ENCODE measurements at regions not wholly inside any gene's neighbourhood (a gene's known extent, or its start where the extent isn't known, plus 50 kb on each side); places are given as distances from the start of the nearest gene placed in this dataset.

GRCh38 chr1:47555841-47556560, 118.2 kb downstream of the FOXD2 start:
- H3K4me1 Mint-ChIP-seq (ENCODE audit: low read depth): no peaks in the 10 kb centered on the region
- H3K9me3 Mint-ChIP-seq: no peaks in the 10 kb centered on the region
- no peak overlapping the region for H3K27ac Mint-ChIP-seq
- H3K4me3 Mint-ChIP-seq: no peak overlapping the region
- H3K36me3 Mint-ChIP-seq (ENCODE audit: low read depth): no peaks in the 10 kb centered on the region
- H3K27me3 Mint-ChIP-seq: peaks cover 15% of the 10 kb centered on the region

GRCh38 chr1:47557066-47557465, 119.2 kb downstream of the FOXD2 start:
- Mint-ChIP-seq H3K4me3 (no peak overlapping the region), H3K27ac (no peak overlapping the region), H3K9me3 (no peaks in the 10 kb centered on the region), H3K27me3 (peaks cover 15% of the 10 kb centered on the region), H3K4me1 (ENCODE audit: low read depth) (no peaks in the 10 kb centered on the region), H3K36me3 (ENCODE audit: low read depth) (no peaks in the 10 kb centered on the region)

GRCh38 chr1:47558601-47559593, 121.1 kb downstream of the FOXD2 start:
- Mint-ChIP-seq H3K27me3 (peaks cover 9% of the 10 kb centered on the region), H3K27ac (no peak overlapping the region), H3K4me3 (no peak overlapping the region), H3K36me3 (ENCODE audit: low read depth) (no peaks in the 10 kb centered on the region), H3K9me3 (no peaks in the 10 kb centered on the region), H3K4me1 (ENCODE audit: low read depth) (peaks cover 8% of the 10 kb centered on the region)

- Mint-ChIP-seq H3K27ac (no peak overlapping the region), H3K4me3 (no peak overlapping the region), H3K9me3 (no peaks in the 10 kb centered on the region), H3K27me3 (peaks cover 9% of the 10 kb centered on the region), H3K4me1 (ENCODE audit: low read depth) (peaks cover 8% of the 10 kb centered on the region), H3K36me3 (ENCODE audit: low read depth) (no peaks in the 10 kb centered on the region)
Observed at GRCh38 chr1:47559944-47560695, 122.3 kb downstream of the FOXD2 start.

GRCh38 chr1:47561523-47562007, 123.7 kb downstream of the FOXD2 start:
- H3K4me1 Mint-ChIP-seq (ENCODE audit: low read depth): peaks cover 8% of the 10 kb centered on the region
- peaks cover 9% of the 10 kb centered on the region for H3K27me3 Mint-ChIP-seq
- no peaks in the 10 kb centered on the region for H3K36me3 Mint-ChIP-seq (ENCODE audit: low read depth)
- H3K4me3 Mint-ChIP-seq: no peak overlapping the region
- no peaks in the 10 kb centered on the region for H3K9me3 Mint-ChIP-seq
- no peak overlapping the region for H3K27ac Mint-ChIP-seq

GRCh38 chr1:47562147-47562546, 124.3 kb downstream of the FOXD2 start:
- Mint-ChIP-seq H3K27me3 (peaks cover 9% of the 10 kb centered on the region), H3K27ac (no peak overlapping the region)

GRCh38 chr1:47562799-47563198, 125.0 kb downstream of the FOXD2 start:
- peaks cover 8% of the 10 kb centered on the region for H3K4me1 Mint-ChIP-seq (ENCODE audit: low read depth)
- no peak overlapping the region for H3K27ac Mint-ChIP-seq
- no peak overlapping the region for H3K4me3 Mint-ChIP-seq
- H3K27me3 Mint-ChIP-seq: peaks cover 9% of the 10 kb centered on the region
- no peaks in the 10 kb centered on the region for H3K36me3 Mint-ChIP-seq (ENCODE audit: low read depth)
- H3K9me3 Mint-ChIP-seq: no peaks in the 10 kb centered on the region

More at GRCh38 chr1:47562147-47562546, 124.3 kb downstream of the FOXD2 start:
- Mint-ChIP-seq H3K4me3 (no peak overlapping the region), H3K9me3 (no peaks in the 10 kb centered on the region), H3K36me3 (ENCODE audit: low read depth) (no peaks in the 10 kb centered on the region), H3K4me1 (ENCODE audit: low read depth) (peaks cover 8% of the 10 kb centered on the region)

GRCh38 chr1:47563201-47563600, 125.4 kb downstream of the FOXD2 start:
- H3K36me3 Mint-ChIP-seq (ENCODE audit: low read depth): no peaks in the 10 kb centered on the region
- no peak overlapping the region for H3K4me3 Mint-ChIP-seq
- H3K4me1 Mint-ChIP-seq (ENCODE audit: low read depth): peaks cover 8% of the 10 kb centered on the region
- H3K27ac Mint-ChIP-seq: no peak overlapping the region
- peaks cover 9% of the 10 kb centered on the region for H3K27me3 Mint-ChIP-seq
- H3K9me3 Mint-ChIP-seq: no peaks in the 10 kb centered on the region

- no peaks in the 10 kb centered on the region for H3K36me3 Mint-ChIP-seq (ENCODE audit: low read depth)
- H3K27me3 Mint-ChIP-seq: peaks cover 15% of the 10 kb centered on the region
Observed at GRCh38 chr1:47564570-47564969, 126.7 kb downstream of the FOXD2 start.

GRCh38 chr1:47565092-47565491, 127.2 kb downstream of the FOXD2 start:
- Mint-ChIP-seq H3K4me1 (ENCODE audit: low read depth) (peaks cover 8% of the 10 kb centered on the region), H3K36me3 (ENCODE audit: low read depth) (no peaks in the 10 kb centered on the region), H3K4me3 (no peak overlapping the region), H3K9me3 (no peaks in the 10 kb centered on the region), H3K27me3 (peaks cover 15% of the 10 kb centered on the region), H3K27ac (no peak overlapping the region)

More at GRCh38 chr1:47564570-47564969, 126.7 kb downstream of the FOXD2 start:
- Mint-ChIP-seq H3K27ac (no peak overlapping the region), H3K9me3 (no peaks in the 10 kb centered on the region), H3K4me3 (no peak overlapping the region), H3K4me1 (ENCODE audit: low read depth) (peaks cover 8% of the 10 kb centered on the region)

- Mint-ChIP-seq H3K27me3 (peaks cover 11% of the 10 kb centered on the region), H3K36me3 (ENCODE audit: low read depth) (no peaks in the 10 kb centered on the region), H3K4me3 (no peak overlapping the region), H3K27ac (no peak overlapping the region), H3K4me1 (ENCODE audit: low read depth) (peaks cover 8% of the 10 kb centered on the region), H3K9me3 (no peaks in the 10 kb centered on the region)
Observed at GRCh38 chr1:47565676-47566075, 127.8 kb downstream of the FOXD2 start.

- no peaks in the 10 kb centered on the region for H3K9me3 Mint-ChIP-seq
- no peaks in the 10 kb centered on the region for H3K4me1 Mint-ChIP-seq (ENCODE audit: low read depth)
- peaks cover 10% of the 10 kb centered on the region for H3K27me3 Mint-ChIP-seq
- no peak overlapping the region for H3K27ac Mint-ChIP-seq
- H3K4me3 Mint-ChIP-seq: no peak overlapping the region
- no peaks in the 10 kb centered on the region for H3K36me3 Mint-ChIP-seq (ENCODE audit: low read depth)
Observed at GRCh38 chr1:47568763-47569162, 130.9 kb downstream of the FOXD2 start.

GRCh38 chr1:47569261-47569660, 131.4 kb downstream of the FOXD2 start:
- H3K36me3 Mint-ChIP-seq (ENCODE audit: low read depth): no peaks in the 10 kb centered on the region
- no peaks in the 10 kb centered on the region for H3K4me1 Mint-ChIP-seq (ENCODE audit: low read depth)
- peaks cover 10% of the 10 kb centered on the region for H3K27me3 Mint-ChIP-seq
- H3K27ac Mint-ChIP-seq: no peak overlapping the region
- no peak overlapping the region for H3K4me3 Mint-ChIP-seq
- no peaks in the 10 kb centered on the region for H3K9me3 Mint-ChIP-seq

GRCh38 chr1:47569681-47570470, 132.0 kb downstream of the FOXD2 start:
- no peaks in the 10 kb centered on the region for H3K36me3 Mint-ChIP-seq (ENCODE audit: low read depth)
- peaks cover 10% of the 10 kb centered on the region for H3K27me3 Mint-ChIP-seq
- H3K27ac Mint-ChIP-seq: no peak overlapping the region
- no peak overlapping the region for H3K4me3 Mint-ChIP-seq
- no peaks in the 10 kb centered on the region for H3K9me3 Mint-ChIP-seq
- H3K4me1 Mint-ChIP-seq (ENCODE audit: low read depth): no peaks in the 10 kb centered on the region

All from stimulated activated naive CD8-positive, alpha-beta T cell treated with anti-CD3 and anti-CD28 coated beads, Interleukin-15, Interleukin-2, amounts not matched to agents 100 ng/mL and 50 ng/mL, for 24 hours (primary cell).